ENCODE measurements at regions not wholly inside any gene's neighbourhood (a gene's known extent, or its start where the extent isn't known, plus 50 kb on each side); places are given as distances from the start of the nearest gene placed in this dataset.

DNA sequence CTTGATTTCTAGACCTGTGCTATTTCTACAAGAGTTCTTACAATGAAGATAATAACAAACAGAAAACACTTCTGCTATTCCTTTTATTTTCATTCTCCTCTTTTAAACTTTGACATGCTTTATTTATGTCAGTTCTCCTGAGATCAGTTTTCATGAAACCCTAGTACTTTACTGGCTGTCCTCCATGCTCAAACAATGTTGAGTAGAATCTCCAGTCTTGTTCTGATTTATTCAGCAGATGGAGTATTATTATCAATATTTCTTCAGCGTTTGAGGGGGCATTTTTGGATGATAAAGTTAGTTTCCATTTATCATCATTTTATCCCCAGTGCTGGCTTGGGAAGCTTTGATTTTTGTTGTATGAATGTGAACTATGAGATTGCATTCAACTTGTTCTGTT is 85.9 kb upstream of the WARS2 start:
- in situ Hi-C loops (cut with MboI), result no loop called here
- ChIA-PET SMC1A (ENCODE audit: uncharacterized antibody, unreplicated experiment) (interaction anchor here (4.8 kb wide), 1 partner anchor 49 kb away, joined by 32 read pairs; no protein-coding TSS in a partner anchor), POLR2A (no interaction called here), RAD21 (ENCODE audit: unreplicated experiment) (interaction anchor here (3.6 kb wide), 1 partner anchor 49 kb away, joined by 27 read pairs; no protein-coding TSS in a partner anchor), CTCF (interaction anchor here (1.0 to 6.7 kb wide), 4 partner anchors 9 to 144 kb away, joined by 4 to 96 read pairs (median 4); no protein-coding TSS in a partner anchor)
- Histone ChIP-seq H3K27me3 (replicated peaks in 1 of 2; ENCODE audit: control insufficient read depth in 2 of 2, insufficient read depth in 2 of 2, low read length in 1 of 2) (no peaks in the 10 kb centered on the region), H3K27ac (ENCODE audit: control insufficient read depth, insufficient read depth) (no peak overlapping the region), H3K36me3 (ENCODE audit: control insufficient read depth in 2 of 2, insufficient read depth in 2 of 2, low read length in 1 of 2) (no peaks in the 10 kb centered on the region), H2AFZ (ENCODE audit: control insufficient read depth, low read depth, low read length) (no peak overlapping the region), H3K4me1 (ENCODE audit: control insufficient read depth, insufficient read depth, low read length) (peaks cover 4% of the 10 kb centered on the region; the same call in 1 of the 2 replicates), H3K79me2 (ENCODE audit: control insufficient read depth, insufficient read depth, low read length) (no peaks in the 10 kb centered on the region), H4K20me1 (ENCODE audit: control insufficient read depth, insufficient read depth) (no peaks in the 10 kb centered on the region), H3K4me2 (ENCODE audit: control insufficient read depth, insufficient read depth) (no peak overlapping the region), H3K4me3 (no peak overlapping the region), H3K9me3 (replicated peaks; ENCODE audit: control insufficient read depth, insufficient read depth, low read length) (no peaks in the 10 kb centered on the region), H3K9ac (ENCODE audit: control insufficient read depth, insufficient read depth, low read length) (no peak overlapping the region)
- no peak for DNase-seq (ENCODE audit: low read depth, low spot score)
- no peak for FAIRE-seq
- intact Hi-C loops (cut with micrococcal nuclease; ENCODE audit: unreplicated experiment), result loop anchor here (2.0 to 5.0 kb wide), 3 partner anchors 40 to 141 kb away; partner anchors contain the start of gene HAO2
- WGBS (ENCODE audit: insufficient coverage, insufficient replicate concordance, low lambda C conversion rate, missing lambda C conversion rate), result 83% methylated on average over 1 of the region's 1 CpG
- no peak for ATAC-seq
- no TSS peak for BruUV-seq (replicated peaks)
- TF ChIP-seq NR2C2 (IDR thresholded peaks at IDR 0.05; ENCODE audit: borderline replicate concordance, control insufficient read depth, insufficient read length, low read depth), result no peak
- no peak for TF ChIP-seq BRCA1 (IDR thresholded peaks at IDR 0.05; ENCODE audit: low read depth, low read length)
- no peak for TF ChIP-seq ATF7 (IDR thresholded peaks at IDR 0.05; ENCODE audit: low read depth)
- TF ChIP-seq, protein P1, sequence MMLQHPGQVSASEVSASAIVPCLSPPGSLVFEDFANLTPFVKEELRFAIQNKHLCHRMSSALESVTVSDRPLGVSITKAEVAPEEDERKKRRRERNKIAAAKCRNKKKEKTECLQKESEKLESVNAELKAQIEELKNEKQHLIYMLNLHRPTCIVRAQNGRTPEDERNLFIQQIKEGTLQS (IDR thresholded peaks at IDR 0.05; ENCODE audit: borderline replicate concordance, extremely low read depth, low read depth, low read length), result no peak
- no peak for TF ChIP-seq TCF12 (IDR thresholded peaks at IDR 0.05; ENCODE audit: low read depth, low read length)
- TF ChIP-seq, protein P2, sequence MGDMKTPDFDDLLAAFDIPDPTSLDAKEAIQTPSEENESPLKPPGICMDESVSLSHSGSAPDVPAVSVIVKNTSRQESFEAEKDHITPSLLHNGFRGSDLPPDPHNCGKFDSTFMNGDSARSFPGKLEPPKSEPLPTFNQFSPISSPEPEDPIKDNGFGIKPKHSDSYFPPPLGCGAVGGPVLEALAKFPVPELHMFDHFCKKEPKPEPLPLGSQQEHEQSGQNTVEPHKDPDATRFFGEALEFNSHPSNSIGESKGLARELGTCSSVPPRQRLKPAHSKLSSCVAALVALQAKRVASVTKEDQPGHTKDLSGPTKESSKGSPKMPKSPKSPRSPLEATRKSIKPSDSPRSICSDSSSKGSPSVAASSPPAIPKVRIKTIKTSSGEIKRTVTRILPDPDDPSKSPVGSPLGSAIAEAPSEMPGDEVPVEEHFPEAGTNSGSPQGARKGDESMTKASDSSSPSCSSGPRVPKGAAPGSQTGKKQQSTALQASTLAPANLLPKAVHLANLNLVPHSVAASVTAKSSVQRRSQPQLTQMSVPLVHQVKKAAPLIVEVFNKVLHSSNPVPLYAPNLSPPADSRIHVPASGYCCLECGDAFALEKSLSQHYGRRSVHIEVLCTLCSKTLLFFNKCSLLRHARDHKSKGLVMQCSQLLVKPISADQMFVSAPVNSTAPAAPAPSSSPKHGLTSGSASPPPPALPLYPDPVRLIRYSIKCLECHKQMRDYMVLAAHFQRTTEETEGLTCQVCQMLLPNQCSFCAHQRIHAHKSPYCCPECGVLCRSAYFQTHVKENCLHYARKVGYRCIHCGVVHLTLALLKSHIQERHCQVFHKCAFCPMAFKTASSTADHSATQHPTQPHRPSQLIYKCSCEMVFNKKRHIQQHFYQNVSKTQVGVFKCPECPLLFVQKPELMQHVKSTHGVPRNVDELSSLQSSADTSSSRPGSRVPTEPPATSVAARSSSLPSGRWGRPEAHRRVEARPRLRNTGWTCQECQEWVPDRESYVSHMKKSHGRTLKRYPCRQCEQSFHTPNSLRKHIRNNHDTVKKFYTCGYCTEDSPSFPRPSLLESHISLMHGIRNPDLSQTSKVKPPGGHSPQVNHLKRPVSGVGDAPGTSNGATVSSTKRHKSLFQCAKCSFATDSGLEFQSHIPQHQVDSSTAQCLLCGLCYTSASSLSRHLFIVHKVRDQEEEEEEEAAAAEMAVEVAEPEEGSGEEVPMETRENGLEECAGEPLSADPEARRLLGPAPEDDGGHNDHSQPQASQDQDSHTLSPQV (IDR thresholded peaks at IDR 0.05), result no peak
- TF ChIP-seq NBN (IDR thresholded peaks at IDR 0.05), result no peak
- no peak for TF ChIP-seq MTA3 (IDR thresholded peaks at IDR 0.05; ENCODE audit: borderline replicate concordance, low read length)
- TF ChIP-seq TCF7 (IDR thresholded peaks at IDR 0.05; ENCODE audit: borderline replicate concordance), result no peak
- TF ChIP-seq, protein P3, sequence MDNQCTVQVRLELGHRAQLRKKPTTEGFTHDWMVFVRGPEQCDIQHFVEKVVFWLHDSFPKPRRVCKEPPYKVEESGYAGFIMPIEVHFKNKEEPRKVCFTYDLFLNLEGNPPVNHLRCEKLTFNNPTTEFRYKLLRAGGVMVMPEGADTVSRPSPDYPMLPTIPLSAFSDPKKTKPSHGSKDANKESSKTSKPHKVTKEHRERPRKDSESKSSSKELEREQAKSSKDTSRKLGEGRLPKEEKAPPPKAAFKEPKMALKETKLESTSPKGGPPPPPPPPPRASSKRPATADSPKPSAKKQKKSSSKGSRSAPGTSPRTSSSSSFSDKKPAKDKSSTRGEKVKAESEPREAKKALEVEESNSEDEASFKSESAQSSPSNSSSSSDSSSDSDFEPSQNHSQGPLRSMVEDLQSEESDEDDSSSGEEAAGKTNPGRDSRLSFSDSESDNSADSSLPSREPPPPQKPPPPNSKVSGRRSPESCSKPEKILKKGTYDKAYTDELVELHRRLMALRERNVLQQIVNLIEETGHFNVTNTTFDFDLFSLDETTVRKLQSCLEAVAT (IDR thresholded peaks at IDR 0.05), result no peak
- TF ChIP-seq NFXL1 (IDR thresholded peaks at IDR 0.05; ENCODE audit: borderline replicate concordance), result no peak
- no peak for TF ChIP-seq CREM (IDR thresholded peaks at IDR 0.05; ENCODE audit: low read depth)
- no peak for TF ChIP-seq MEF2B (IDR thresholded peaks at IDR 0.05; ENCODE audit: partially characterized antibody, poor library complexity, severe bottlenecking)
- TF ChIP-seq, protein P4, sequence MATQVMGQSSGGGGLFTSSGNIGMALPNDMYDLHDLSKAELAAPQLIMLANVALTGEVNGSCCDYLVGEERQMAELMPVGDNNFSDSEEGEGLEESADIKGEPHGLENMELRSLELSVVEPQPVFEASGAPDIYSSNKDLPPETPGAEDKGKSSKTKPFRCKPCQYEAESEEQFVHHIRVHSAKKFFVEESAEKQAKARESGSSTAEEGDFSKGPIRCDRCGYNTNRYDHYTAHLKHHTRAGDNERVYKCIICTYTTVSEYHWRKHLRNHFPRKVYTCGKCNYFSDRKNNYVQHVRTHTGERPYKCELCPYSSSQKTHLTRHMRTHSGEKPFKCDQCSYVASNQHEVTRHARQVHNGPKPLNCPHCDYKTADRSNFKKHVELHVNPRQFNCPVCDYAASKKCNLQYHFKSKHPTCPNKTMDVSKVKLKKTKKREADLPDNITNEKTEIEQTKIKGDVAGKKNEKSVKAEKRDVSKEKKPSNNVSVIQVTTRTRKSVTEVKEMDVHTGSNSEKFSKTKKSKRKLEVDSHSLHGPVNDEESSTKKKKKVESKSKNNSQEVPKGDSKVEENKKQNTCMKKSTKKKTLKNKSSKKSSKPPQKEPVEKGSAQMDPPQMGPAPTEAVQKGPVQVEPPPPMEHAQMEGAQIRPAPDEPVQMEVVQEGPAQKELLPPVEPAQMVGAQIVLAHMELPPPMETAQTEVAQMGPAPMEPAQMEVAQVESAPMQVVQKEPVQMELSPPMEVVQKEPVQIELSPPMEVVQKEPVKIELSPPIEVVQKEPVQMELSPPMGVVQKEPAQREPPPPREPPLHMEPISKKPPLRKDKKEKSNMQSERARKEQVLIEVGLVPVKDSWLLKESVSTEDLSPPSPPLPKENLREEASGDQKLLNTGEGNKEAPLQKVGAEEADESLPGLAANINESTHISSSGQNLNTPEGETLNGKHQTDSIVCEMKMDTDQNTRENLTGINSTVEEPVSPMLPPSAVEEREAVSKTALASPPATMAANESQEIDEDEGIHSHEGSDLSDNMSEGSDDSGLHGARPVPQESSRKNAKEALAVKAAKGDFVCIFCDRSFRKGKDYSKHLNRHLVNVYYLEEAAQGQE (IDR thresholded peaks at IDR 0.05; ENCODE audit: low read depth, low read length), result no peak

Data from GM12878 (cell line).